GM12873 (cell line): ENCODE measurements at regions not wholly inside any gene's neighbourhood (a gene's known extent, or its start where the extent isn't known, plus 50 kb on each side); places are given as distances from the start of the nearest gene placed in this dataset.

Experiments used
- CTCF ChIP-seq: IDR thresholded peaks from 2 replicates; pipeline ENCODE4 v1.5.1; 2012; ENCODE audit warnings: low read depth, mild to moderate bottlenecking, moderate library complexity, low read length, control low read depth; ENCODE audit not compliant: insufficient read depth; ENCODE audit errors: missing control alignments

- TF ChIP-seq CTCF = no peak
Observed at GRCh38 chr3:95028688-95029087, 965.8 kb downstream of the NSUN3 start.

GRCh38 chr3:95029644-95030043 lies 966.8 kb downstream of the NSUN3 start:
- no peak for TF ChIP-seq CTCF

GRCh38 chr3:95036526-95037021 lies 973.7 kb downstream of the NSUN3 start:
- TF ChIP-seq CTCF = no peak

GRCh38 chr3:95037097-95037496 lies 974.2 kb downstream of the NSUN3 start:
- no peak for TF ChIP-seq CTCF

- TF ChIP-seq CTCF = no peak
Observed at GRCh38 chr3:95037927-95038326, 975.1 kb downstream of the NSUN3 start.

GRCh38 chr3:95044101-95044500 lies 981.2 kb downstream of the NSUN3 start:
- TF ChIP-seq CTCF = no peak

- TF ChIP-seq CTCF = no peak
Observed at GRCh38 chr3:95048564-95048963, 985.7 kb downstream of the NSUN3 start.

GRCh38 chr3:95049841-95050240 lies 987.0 kb downstream of the NSUN3 start:
- no peak for TF ChIP-seq CTCF
